GM19467 (cell line): ENCODE measurements at regions not wholly inside any gene's neighbourhood (a gene's known extent, or its start where the extent isn't known, plus 50 kb on each side); places are given as distances from the start of the nearest gene placed in this dataset.
"Not testable (repeated sequence)": the region's sequence is repeated elsewhere in the genome, so short reads cannot be mapped to it uniquely, and the experiment has no call there.

Source experiments
- ATAC-seq: cut with Tn5 transposase; IDR thresholded peaks from one replicate; pipeline ENCODE4 v1.9.1; 2021; ENCODE audit warnings: mild to moderate bottlenecking, moderate library complexity; ENCODE audit not compliant: unreplicated experiment

GRCh38 chr1:149228672-149229585 is 125.6 kb upstream of the NBPF9 start:
- not testable (repeated sequence) for ATAC-seq

- ATAC-seq = not testable (repeated sequence)
Observed at GRCh38 chr1:149229813-149230212, 126.5 kb upstream of the NBPF9 start.

- ATAC-seq = not testable (repeated sequence)
Observed at GRCh38 chr1:149234926-149235914, 131.9 kb upstream of the NBPF9 start.

GRCh38 chr1:149237515-149237914 is 134.2 kb upstream of the NBPF9 start:
- ATAC-seq = not testable (repeated sequence)

- not testable (repeated sequence) for ATAC-seq
Observed at GRCh38 chr1:149239897-149240508, 136.7 kb upstream of the NBPF9 start.

GRCh38 chr1:149240530-149240929 is 137.2 kb upstream of the NBPF9 start:
- ATAC-seq = not testable (repeated sequence)

GRCh38 chr1:149241272-149241671 is 137.9 kb upstream of the NBPF9 start:
- ATAC-seq = not testable (repeated sequence)

- not testable (repeated sequence) for ATAC-seq
Observed at GRCh38 chr1:149243572-149243971, 140.2 kb upstream of the NBPF9 start.

GRCh38 chr1:149244621-149245020 is 141.3 kb upstream of the NBPF9 start:
- ATAC-seq = not testable (repeated sequence)

GRCh38 chr1:149246212-149246611 is 142.9 kb upstream of the NBPF9 start:
- not testable (repeated sequence) for ATAC-seq

- ATAC-seq = not testable (repeated sequence)
Observed at GRCh38 chr1:149248610-149249009, 145.3 kb upstream of the NBPF9 start.

- ATAC-seq = not testable (repeated sequence)
Observed at GRCh38 chr1:149249850-149250467, 146.6 kb upstream of the NBPF9 start.

- ATAC-seq = not testable (repeated sequence)
Observed at GRCh38 chr1:149254894-149255847, 151.8 kb upstream of the NBPF9 start.

GRCh38 chr1:149260284-149260683 is 156.9 kb upstream of the NBPF9 start:
- ATAC-seq = not testable (repeated sequence)

- not testable (repeated sequence) for ATAC-seq
Observed at GRCh38 chr1:149260736-149261340, 157.5 kb upstream of the NBPF9 start.

- ATAC-seq = not testable (repeated sequence)
Observed at GRCh38 chr1:149267287-149267686, 163.9 kb upstream of the NBPF9 start.

GRCh38 chr1:149269001-149269702 is 165.8 kb upstream of the NBPF9 start:
- ATAC-seq = not testable (repeated sequence)

- not testable (repeated sequence) for ATAC-seq
Observed at GRCh38 chr1:149269833-149270232, 166.5 kb upstream of the NBPF9 start.
